ENCODE measurements at regions not wholly inside any gene's neighbourhood (a gene's known extent, or its start where the extent isn't known, plus 50 kb on each side); places are given as distances from the start of the nearest gene placed in this dataset.

DNA sequence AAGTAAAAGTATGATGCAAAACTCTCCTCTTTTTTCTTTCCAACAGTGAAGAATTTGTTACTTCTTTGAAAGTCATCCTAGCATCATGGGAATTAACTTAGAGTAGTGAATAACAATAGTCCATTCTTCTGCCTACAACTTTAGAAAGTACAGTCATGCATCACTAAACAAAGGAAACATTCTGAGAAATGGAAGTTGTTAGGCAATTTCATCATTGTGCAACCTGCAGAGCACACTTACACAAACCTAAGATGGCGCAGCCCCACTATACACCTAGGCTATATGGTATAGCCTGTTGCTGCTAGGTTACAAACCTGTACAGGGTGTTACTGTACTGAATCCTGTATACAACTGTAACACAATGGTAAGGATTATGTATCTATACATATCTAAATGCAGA, 1209.3 kb upstream of the C9orf72 start:
- Histone ChIP-seq H4K8ac (ENCODE audit: extremely low read depth, insufficient read depth, low read length) (no peak overlapping the region), H2BK20ac (ENCODE audit: low read length) (no peak overlapping the region), H2BK12ac (ENCODE audit: low read depth, low read length) (no peak overlapping the region), H3K4me3 (ENCODE audit: extremely low read depth in 1 of 4, insufficient read depth in 2 of 4, low read depth in 3 of 4, low read length in 4 of 4) (no peak overlapping the region), H2AK5ac (ENCODE audit: low read depth, low read length) (no peak overlapping the region), H3K27me3 (replicated peaks in 1 of 4; ENCODE audit: control insufficient read depth in 3 of 4, extremely low read depth in 1 of 4, insufficient read depth in 3 of 4, low read length in 3 of 4) (no peaks in the 10 kb centered on the region), H4K91ac (replicated peaks; ENCODE audit: insufficient read length, low read length) (no peak overlapping the region), H4K20me1 (replicated peaks in 1 of 2; ENCODE audit: control insufficient read depth in 1 of 2, insufficient read depth in 2 of 2, low read length in 2 of 2) (no peaks in the 10 kb centered on the region), H3K36me3 (ENCODE audit: control insufficient read depth in 2 of 4, insufficient read depth in 4 of 4, low read length in 3 of 4) (no peaks in the 10 kb centered on the region), H3K23ac (ENCODE audit: insufficient read length) (no peak overlapping the region), H2BK120ac (replicated peaks; ENCODE audit: low read depth, low read length) (no peak overlapping the region), H2BK5ac (ENCODE audit: low read depth, low read length) (no peak overlapping the region), H3K9ac (replicated peaks in 1 of 4; ENCODE audit: extremely low read depth in 1 of 4, low read depth in 3 of 4, low read length in 3 of 4) (no peak overlapping the region), H3K27ac (ENCODE audit: low read depth, low read length) (no peak overlapping the region), H2AFZ (ENCODE audit: low read length) (no peak overlapping the region), H3K18ac (ENCODE audit: extremely low read depth, low read length) (no peak overlapping the region), H4K5ac (ENCODE audit: insufficient read length, low read depth, low read length) (no peak overlapping the region), H3K14ac (ENCODE audit: insufficient read length) (no peak overlapping the region), H3K9me3 (ENCODE audit: insufficient read depth in 2 of 2, low read depth in 1 of 2, low read length in 1 of 2) (no peaks in the 10 kb centered on the region), H3K4me1 (replicated peaks in 1 of 4; ENCODE audit: control insufficient read depth in 3 of 4, insufficient read depth in 4 of 4, low read length in 3 of 4) (peaks cover 0 to 10% (median 0%) of the 10 kb centered on the region in 4 experiments; a peak in 1 of 7 replicates), H3K4ac (replicated peaks; ENCODE audit: insufficient read length, low read depth, low read length) (no peak overlapping the region), H3K56ac (replicated peaks; ENCODE audit: insufficient read length, low read depth, low read length) (no peak overlapping the region), H3K79me1 (ENCODE audit: low read depth, low read length) (no peaks in the 10 kb centered on the region), H3K4me2 (ENCODE audit: insufficient read depth in 1 of 2, low read depth in 2 of 2, low read length in 2 of 2) (peak overlapping the region in 1 of 2 experiments; percentile 33; a peak in 2 of 4 replicates), H2BK15ac (ENCODE audit: low read length) (no peak overlapping the region), H3K23me2 (ENCODE audit: low read depth, low read length) (no peaks in the 10 kb centered on the region; the same call in 1 of the 2 replicates), H3K79me2 (ENCODE audit: control insufficient read depth in 1 of 2, insufficient read depth in 2 of 2, low read length in 2 of 2) (no peaks in the 10 kb centered on the region)
- TF ChIP-seq SIN3A (conservative IDR thresholded peaks at IDR 0.05 in 1 of 2, IDR thresholded peaks at IDR 0.05 in 1 of 2; ENCODE audit: low read depth in 1 of 2, low read length in 2 of 2) (no peak), SP1 (IDR thresholded peaks at IDR 0.05; ENCODE audit: low read depth, low read length) (no peak), GTF2F1 (IDR thresholded peaks at IDR 0.05; ENCODE audit: borderline replicate concordance, low read depth, low read length) (no peak), CTBP2 (IDR thresholded peaks at IDR 0.05; ENCODE audit: borderline replicate concordance, insufficient read depth, insufficient read length, low read length) (no peak), NRF1 (IDR thresholded peaks at IDR 0.05; ENCODE audit: low read depth, low read length) (no peak), SRF (IDR thresholded peaks at IDR 0.05; ENCODE audit: low read depth, low read length) (no peak), EP300 (IDR thresholded peaks at IDR 0.05; ENCODE audit: borderline replicate concordance in 1 of 2, low read depth in 2 of 2, low read length in 2 of 2) (no peak), CBX8 (IDR thresholded peaks at IDR 0.05; ENCODE audit: borderline replicate concordance, low read depth, low read length) (no peak)
- TF ChIP-seq, protein P1, sequence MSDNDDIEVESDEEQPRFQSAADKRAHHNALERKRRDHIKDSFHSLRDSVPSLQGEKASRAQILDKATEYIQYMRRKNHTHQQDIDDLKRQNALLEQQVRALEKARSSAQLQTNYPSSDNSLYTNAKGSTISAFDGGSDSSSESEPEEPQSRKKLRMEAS (IDR thresholded peaks at IDR 0.05): no peak
- TF ChIP-seq, protein P2, sequence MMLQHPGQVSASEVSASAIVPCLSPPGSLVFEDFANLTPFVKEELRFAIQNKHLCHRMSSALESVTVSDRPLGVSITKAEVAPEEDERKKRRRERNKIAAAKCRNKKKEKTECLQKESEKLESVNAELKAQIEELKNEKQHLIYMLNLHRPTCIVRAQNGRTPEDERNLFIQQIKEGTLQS (IDR thresholded peaks at IDR 0.05; ENCODE audit: insufficient read depth, low read depth, low read length): no peak
- ChIA-PET POLR2A (ENCODE audit: partially characterized antibody) (no interaction called here), CTCF (ENCODE audit: partially characterized antibody) (no interaction called here)
- 88% methylated on average over 1 of the region's 1 CpG; no CpG with 5 or more reads in 1 of the 2 experiments for WGBS, 2 experiments (ENCODE audit: extremely low coverage in 1 of 2, insufficient coverage in 1 of 2, insufficient read length in 1 of 2, insufficient replicate concordance in 2 of 2, low coverage in 1 of 2, low lambda C conversion rate in 2 of 2, missing lambda C conversion rate in 1 of 2)
- DNase-seq (ENCODE audit: low read depth in 1 of 2, low spot score in 2 of 2) (no peak), FAIRE-seq (no peak)
